Body of pancreas (tissue), 4 donors: ENCODE measurements at regions not wholly inside any gene's neighbourhood (a gene's known extent, or its start where the extent isn't known, plus 50 kb on each side); places are given as distances from the start of the nearest gene placed in this dataset.

Experiments
- POLR2A ChIP-seq, 3 donors: fragments of 450-650 bp; IDR thresholded peaks; one replicate each; pipeline ENCODE4 v1.6.1; 2016; ENCODE audit warnings: antibody characterized with exemption in 3 of 3, mild to moderate bottlenecking in 2 of 3
- TF ChIP-seq, protein P1 (sequence below), 7 experiments: fragments of 450-650 bp in 4 of 7; fragments of 200-600 bp in 3 of 7; sonication (generic) in 3 of 7; IDR thresholded peaks; one replicate each; pipeline ENCODE4 v1.5.1; 2016 to 2019; ENCODE audit warnings: antibody characterized with exemption in 7 of 7

DNA sequence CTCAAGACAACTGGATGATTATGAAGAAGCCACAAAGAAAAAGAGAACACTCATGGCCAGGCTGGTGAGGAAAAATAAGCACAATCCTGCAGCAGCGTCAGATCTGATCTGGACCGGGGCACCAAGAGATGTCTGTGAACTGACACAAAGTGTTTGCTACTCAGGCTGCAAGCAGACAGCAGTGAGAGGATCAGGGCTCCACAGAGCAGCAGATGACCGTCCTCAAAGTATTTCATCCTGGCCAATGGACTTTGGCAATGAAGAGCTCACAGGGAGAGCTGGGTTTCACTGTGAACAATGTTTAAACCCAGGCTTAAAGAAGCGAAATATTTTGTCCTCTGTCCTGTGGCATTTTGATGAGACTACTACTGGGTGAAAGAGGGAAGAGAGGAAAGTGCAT, 299.2 kb downstream of the GPATCH2 start:
- TF ChIP-seq, protein P1, sequence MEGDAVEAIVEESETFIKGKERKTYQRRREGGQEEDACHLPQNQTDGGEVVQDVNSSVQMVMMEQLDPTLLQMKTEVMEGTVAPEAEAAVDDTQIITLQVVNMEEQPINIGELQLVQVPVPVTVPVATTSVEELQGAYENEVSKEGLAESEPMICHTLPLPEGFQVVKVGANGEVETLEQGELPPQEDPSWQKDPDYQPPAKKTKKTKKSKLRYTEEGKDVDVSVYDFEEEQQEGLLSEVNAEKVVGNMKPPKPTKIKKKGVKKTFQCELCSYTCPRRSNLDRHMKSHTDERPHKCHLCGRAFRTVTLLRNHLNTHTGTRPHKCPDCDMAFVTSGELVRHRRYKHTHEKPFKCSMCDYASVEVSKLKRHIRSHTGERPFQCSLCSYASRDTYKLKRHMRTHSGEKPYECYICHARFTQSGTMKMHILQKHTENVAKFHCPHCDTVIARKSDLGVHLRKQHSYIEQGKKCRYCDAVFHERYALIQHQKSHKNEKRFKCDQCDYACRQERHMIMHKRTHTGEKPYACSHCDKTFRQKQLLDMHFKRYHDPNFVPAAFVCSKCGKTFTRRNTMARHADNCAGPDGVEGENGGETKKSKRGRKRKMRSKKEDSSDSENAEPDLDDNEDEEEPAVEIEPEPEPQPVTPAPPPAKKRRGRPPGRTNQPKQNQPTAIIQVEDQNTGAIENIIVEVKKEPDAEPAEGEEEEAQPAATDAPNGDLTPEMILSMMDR (IDR thresholded peaks at IDR 0.05): no peak
- TF ChIP-seq POLR2A (IDR thresholded peaks at IDR 0.05): no peak
